ENCODE measurements at regions not wholly inside any gene's neighbourhood (a gene's known extent, or its start where the extent isn't known, plus 50 kb on each side); places are given as distances from the start of the nearest gene placed in this dataset.
"Not testable (repeated sequence)": the region's sequence is repeated elsewhere in the genome, so short reads cannot be mapped to it uniquely, and the experiment has no call there.

DNA sequence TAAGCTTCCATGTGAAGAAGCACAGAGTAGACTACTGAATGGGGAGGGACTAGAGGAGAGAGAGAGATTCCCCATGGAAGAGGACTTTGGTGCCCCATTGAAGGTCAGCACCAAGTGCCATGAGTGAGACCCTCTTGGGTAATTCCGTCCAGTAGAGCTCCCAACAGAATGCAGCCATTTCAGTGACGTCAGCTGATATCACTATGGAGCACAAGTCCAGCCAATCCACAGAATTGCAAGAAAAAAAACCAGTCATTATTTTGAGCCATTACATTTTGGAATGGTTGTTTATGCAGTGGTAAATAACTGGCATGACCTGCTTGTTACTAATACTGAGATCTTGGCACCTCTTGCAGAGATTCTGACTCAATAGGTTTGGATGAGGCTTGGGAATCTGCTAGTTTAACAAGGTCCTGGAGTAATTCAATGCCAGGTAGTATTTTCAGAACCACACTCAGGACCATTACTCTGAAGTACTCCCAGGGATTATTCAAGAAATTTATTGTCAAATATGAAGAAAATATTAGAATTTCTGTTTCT is 52.6 kb upstream of the SP8 start:
- POLR2A ChIA-PET = no interaction called here
- CTCF ChIA-PET = no interaction called here

DNA sequence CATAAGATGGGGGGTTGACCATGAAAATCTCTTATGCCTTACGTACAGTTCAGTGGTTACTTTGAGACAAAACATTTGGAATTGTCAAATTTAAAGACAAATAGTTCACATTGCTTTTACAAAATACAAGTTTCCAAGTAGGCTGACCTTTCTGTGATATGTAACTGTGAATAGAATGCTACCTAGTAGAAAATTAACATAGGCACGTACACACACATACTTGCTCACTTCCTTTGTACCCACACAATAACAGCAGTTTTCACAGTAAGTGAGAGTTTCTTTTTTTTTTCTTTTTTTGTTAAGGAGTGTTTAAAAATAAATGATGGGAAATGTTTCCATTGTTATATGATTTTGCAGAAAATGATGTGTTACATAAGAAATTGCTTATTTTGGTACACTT is 53.3 kb upstream of the SP8 start:
- CTCF ChIA-PET = no interaction called here

DNA sequence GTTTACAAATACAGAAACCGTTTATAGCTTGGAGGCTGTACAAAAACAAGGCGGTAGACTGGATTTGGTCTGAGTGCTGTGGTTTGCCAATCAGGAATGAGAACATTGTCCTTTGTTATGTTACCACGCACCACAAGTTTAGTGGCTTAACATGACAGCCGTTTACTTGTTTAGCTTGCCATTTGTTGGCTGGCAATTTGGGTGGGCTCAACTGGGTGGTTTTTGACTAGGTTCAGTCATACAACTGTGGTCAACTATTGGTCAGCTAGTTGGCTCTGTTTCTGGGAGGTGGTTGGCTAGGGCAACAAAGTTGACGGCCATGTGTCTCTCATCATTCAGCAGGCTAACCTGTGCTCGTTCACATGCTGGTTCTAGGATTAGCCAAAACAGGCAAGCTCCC is 60.1 kb upstream of the SP8 start:
- CTCF ChIA-PET = no interaction called here
- POLR2A ChIA-PET = no interaction called here

More for the DNA sequence above, 53.3 kb upstream of the SP8 start:
- POLR2A ChIA-PET = no interaction called here

DNA sequence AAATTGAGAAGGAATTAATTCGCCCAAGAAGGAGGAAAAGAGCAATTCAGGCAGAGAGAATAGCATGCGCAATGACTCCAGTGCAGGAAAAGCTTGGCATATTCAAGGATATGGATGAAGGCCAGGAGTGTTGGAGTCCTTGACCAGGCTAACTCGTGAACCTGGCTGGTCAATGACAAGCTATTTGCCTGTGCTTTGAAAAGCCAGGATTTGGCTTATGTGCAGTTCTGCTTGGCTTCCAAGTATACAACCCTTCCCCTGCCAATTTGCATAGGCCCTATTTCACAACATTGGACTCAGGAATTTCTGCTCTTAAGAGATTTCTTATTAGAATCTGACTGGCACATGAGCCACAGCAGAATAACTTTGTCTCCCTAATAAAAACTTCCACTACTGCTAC is 72.3 kb upstream of the SP8 start:
- CTCF ChIA-PET = no interaction called here
- POLR2A ChIA-PET = no interaction called here

DNA sequence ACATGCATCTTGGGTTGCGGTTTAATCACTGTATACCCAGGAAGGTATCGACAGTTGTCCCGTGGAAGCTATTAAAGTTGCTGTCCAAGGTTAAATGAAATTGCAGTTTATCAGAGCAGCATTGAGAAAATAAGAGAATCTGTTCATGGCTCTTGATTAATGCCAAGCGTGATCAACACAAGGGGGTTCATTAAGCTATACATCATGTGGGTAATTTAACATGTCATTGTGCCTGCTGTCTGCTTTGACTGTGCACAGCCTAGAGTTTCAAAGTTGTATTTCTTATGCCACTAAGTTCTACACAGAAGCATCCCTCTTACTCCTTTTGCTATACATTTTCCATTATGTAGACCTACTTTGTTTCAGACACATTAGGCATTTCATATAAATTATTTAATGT is 74.8 kb upstream of the SP8 start:
- POLR2A ChIA-PET = no interaction called here
- CTCF ChIA-PET = no interaction called here

DNA sequence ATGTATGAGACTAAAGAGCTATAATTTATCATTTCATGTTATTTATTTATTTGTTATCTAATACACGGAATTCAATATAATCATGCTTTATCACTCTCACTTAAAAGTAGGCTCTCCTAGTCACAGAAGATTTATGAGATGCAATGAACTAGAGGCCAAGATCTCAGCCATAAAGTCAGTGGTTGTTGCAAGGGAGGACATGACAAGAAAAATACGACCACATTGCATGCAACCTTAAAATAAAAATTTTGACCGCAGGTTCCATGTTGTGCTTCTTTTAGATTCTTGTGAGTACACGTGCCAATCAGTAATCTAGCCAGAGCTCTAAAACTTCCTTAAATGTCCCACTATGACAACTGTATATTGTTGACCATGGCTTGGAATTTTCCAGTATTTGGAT is 75.9 kb upstream of the SP8 start:
- ChIA-PET POLR2A (no interaction called here), CTCF (no interaction called here)

DNA sequence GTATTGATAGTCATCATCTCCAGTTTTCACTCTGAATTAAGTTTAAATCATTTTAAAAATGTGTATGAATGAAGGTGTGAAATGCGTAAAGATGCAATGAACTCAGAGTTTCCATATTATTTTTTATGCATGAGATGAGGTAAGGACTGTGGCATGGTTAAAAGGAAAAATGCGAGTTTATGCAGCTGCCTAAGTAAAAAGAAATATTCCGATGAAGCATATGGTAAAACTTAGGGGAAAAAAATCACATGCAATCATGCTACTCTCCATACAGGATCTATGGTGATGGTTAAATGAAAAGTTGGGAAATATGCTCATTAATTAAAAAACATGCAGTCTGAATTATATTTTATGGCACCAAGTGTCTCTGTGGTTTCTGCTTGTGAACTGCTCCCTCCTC is 77.5 kb upstream of the SP8 start:
- CTCF ChIA-PET = no interaction called here
- POLR2A ChIA-PET = no interaction called here

DNA sequence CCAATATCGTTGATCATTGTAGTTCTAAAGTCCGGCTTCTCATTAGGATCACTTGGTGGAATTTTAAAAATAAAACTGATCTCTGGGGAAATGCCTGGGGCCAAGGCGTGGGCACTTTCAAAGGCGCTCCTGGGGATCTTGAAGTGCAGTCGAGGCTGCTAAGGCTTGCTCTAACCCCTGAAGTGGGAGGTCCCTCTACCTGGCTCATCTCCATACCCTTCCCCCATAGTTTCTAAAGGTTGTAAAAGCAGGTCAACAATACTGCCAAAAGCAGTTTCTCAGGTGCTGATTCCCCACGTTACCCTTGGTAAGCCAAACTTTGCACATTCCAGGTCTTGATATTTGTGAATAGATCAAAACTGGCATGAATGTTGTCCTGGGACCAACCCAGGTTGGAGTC is 79.0 kb upstream of the SP8 start:
- POLR2A ChIA-PET = no interaction called here

DNA sequence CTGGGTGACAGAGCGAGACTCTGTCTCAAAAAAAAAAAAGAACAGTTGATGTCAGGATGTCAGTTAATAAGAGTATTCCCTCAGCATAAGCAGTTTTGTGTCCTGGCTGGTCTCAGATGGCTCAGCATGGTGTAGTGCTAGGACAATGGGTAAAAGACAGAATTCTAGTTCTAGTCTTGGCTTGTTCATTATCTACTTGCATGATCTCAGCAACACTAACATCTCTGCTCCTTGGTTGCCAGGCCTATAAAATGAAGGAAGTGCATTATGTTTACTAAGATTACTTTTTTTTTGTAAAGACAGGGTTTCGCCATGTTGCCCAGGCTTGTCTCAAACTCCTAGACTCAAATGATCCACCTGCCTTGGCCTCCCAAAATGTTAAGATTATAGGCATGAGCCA is 84.3 kb upstream of the SP8 start:
- ChIA-PET CTCF (no interaction called here), POLR2A (no interaction called here)

More for the DNA sequence above, 79.0 kb upstream of the SP8 start:
- CTCF ChIA-PET = no interaction called here

DNA sequence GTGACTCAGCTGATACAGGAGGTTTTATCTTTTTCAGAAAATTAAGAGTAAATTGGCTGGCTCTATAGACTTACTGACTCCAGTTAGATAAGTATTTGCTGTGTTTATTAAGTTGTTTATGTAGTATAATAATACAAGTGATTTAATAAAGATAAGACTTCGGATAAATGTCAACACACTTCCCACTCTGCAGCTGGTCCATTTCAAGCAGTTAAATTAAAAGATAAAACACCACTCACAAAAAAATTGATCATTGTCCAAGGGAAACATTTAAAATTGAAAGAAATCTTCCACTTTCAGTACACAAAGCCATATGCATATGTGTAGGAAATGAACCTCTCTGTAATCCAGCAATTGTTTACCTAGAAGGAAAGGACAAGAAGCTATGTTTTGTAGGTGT is 106.1 kb upstream of the SP8 start:
- POLR2A ChIA-PET = no interaction called here
- CTCF ChIA-PET = no interaction called here

DNA sequence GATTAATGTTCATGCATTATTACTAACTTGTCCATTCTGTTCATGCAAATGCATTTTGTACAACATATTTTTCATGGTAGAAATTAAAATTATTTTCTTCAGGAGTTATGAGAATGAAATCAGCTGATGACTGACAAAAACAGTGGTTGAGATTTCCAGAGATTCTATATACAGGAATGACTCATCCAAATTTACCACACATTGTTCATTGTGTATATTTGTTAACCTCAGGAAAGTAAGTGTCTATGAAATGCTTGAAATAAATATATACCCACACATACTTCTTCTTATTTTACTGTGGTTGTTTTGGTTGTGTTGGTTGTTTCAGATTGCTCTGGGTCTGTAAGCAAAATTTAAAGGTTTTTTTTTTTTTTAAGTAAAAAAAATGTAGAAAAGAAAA is 108.1 kb upstream of the SP8 start:
- ChIA-PET CTCF (no interaction called here), POLR2A (no interaction called here)

DNA sequence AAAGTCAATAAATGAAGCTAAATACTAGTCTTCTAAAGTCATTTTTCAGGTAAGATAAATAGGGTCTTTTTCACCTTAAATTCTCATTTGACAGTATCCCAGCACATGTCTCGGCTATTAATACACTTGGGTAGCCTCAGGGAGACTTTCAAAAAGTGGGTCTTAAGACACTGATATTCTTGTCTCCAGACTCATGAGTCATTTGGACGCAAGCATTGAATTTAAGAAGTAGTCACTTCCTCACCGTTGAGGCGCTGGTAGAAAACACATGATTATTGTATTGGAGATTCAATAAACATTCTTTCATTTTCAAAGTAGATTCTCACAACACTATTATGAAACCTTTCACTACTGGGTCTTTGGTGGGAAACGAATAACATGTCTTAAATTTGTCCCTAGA is 108.9 kb upstream of the SP8 start:
- ChIA-PET POLR2A (no interaction called here), CTCF (no interaction called here)

DNA sequence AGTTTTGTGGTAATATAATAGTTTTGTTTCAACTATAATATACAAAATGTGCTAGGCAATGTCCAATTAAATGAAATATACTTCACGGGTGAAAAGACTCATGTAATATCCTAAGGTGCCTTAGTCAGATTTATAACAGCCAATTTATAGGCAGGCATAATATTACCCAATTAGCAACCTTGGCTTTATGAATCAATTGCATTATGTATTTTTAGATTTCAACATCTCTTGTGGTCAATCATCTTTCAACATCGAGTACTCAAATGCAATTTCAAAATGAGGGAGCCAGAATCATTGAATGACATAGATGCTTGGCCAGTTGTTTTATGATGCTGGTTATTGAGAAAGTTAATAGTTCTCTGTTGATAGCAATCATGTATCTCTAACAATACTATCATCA is 110.3 kb upstream of the SP8 start:
- POLR2A ChIA-PET = no interaction called here

DNA sequence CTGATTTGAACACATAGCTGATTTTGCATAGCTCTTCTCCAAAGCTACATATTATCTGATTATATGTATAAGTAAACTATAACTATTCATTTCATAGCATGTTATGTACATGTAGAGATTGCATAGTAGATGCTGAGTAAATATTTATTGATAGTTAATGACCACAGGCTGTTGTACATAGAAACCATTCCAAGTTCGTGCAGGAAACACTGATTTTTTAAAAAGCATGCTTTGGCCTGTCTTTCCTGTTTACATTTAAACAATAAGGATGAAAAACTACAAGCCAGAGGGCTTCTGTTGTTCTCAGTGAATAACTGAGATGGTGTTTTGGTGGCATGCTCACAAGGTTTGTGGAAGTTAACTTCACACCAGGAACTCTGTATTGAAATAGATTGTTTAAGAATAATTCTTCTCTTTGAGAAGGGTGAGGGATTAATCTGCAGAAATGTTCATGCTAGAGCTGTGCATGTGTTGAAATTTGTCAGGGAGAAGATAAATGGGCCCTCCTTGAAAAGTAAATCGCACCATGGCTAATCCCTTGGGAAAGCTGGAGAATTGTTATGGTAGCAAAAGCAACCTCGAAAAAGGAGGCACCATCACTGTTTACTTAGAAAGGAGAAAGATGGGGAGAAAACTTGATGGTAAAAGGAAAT is 120.2 kb upstream of the SP8 start:
- CTCF ChIA-PET = no interaction called here
- POLR2A ChIA-PET = no interaction called here

More for the DNA sequence above, 110.3 kb upstream of the SP8 start:
- CTCF ChIA-PET = no interaction called here

DNA sequence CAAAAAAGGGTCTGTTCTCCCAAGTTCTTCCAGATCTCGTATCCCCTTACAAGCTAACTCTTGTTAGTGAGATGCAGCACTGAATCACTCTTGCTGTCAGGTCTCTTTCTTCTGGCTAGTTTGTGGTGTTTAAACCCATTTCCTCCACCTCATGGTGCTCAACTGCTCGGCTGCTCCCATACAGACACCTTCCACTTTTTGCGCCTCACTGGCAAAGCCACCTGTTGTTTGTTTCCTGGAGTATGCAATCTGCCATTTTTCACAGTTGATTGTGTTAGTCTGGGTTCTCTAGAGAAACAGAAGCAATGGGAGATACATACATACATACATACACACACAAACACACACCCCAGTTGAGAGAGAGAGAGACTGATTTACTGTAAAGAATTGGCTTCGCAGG is 124.4 kb upstream of the SP8 start:
- POLR2A ChIA-PET = no interaction called here
- CTCF ChIA-PET = no interaction called here

DNA sequence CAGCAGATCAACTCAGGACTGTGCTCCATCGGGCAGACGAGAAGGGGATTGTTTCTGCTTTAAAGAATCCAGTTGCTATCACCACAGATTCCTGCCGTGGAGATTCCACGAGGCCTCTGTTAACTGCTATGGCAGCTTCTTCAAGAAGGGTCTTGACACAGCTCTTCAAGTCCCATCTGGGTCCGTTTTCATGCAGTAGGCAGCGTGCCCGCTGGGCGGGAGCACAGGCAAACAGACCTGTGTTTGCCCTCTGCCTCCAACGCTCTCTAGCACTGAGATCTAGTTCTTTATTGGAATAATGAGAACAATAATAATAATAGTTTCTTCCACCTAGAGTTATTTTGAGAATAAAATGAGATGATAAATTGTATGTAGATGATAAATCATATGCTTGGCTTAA is 127.2 kb upstream of the SP8 start:
- CTCF ChIA-PET = no interaction called here
- POLR2A ChIA-PET = no interaction called here

DNA sequence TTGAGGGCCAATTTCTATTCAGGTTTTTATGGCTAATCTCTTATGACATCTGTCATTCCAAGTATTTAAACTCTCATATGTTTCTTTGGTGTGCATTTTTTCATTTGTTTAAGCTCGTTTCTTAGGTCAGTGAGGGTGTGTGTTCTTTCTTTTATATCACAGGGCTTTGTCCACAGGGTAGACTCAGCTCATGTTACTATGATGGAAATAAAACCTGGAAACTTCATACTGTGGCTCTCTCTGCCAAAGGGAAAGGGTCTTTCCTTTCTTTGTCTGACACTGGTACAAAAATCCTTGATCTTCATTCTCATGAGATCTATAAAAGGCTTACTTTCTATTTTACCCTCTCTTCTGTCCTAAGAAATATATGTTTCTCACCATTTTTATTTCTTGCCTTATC is 129.6 kb upstream of the SP8 start:
- ChIA-PET CTCF (no interaction called here), POLR2A (no interaction called here)

DNA sequence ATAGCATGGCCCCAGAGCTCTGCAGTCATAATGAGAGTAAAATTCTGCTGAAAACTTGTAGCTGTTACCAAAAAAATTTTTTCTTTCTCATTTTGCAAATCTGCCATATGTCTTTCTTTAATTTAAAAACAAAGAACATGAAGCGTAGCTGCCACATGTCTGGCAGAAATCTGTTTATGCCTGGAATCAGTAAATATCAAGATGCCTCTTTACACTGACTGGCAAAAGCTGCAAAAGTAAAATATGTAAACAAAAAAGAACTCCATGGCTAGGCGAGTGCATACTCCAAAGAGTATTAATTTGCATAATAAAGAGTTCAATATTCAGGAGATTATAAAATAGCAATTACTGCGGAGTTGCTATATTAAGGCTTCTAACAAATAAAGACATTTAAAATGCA is 130.9 kb upstream of the SP8 start:
- ChIA-PET CTCF (no interaction called here), POLR2A (no interaction called here)

DNA sequence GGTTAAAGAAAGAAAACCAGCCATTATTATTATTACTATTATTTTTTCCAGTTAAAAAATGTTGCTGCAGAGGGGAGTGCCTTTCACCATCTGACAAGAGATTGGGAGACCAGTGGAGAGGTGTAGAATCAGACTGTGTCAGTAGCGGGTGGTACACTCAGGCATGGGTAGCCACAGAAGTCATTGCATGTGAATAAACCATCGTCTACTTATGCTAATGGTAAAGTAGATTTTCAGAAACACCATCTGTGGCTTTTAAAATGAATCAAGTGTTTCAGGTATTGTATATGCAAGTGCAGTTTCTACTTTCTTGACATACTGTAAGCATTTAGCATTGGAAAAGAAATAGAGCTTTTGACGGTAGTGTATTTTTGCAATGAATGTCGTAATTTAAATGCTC is 131.5 kb upstream of the SP8 start:
- POLR2A ChIA-PET = no interaction called here
- CTCF ChIA-PET = no interaction called here

DNA sequence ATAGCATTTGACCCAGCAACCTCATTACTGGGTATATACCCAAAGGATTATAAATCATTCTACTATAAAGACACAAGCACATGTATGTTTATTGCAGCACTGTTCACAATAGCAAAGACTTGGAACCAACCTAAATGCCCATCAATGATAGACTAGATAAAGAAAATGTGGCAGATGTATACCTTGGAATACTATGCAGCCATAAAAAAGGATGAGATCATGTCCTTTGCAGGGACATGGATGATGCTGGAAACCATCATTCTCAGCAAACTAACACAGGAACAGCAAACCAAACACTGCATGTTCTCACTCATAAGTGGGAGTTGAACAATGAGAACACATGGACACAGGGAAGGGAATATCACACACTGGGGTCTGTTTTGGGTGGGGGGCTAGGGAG is 140.5 kb upstream of the SP8 start:
- CTCF ChIA-PET, POLR2A ChIA-PET: not testable (repeated sequence)

DNA sequence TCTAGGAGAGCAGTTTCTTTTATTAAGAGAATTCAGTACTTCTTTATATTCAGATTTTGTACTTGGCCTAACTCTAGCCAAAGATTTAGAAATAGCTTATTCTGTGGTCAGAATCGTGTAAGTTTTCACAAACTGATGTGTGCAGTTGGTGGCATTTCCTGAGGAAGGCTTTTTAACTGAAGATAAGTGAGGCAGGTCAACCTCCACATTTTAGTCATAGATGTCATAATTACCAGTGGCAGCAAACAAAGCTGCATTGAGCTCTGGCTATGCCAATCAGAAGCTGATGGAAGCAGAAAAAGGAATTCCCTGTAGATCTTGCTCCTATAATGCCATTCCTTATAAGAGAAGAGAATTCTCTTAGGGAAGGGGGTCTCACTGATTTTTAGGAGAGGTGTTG is 141.3 kb upstream of the SP8 start:
- ChIA-PET CTCF (no interaction called here), POLR2A (no interaction called here)

DNA sequence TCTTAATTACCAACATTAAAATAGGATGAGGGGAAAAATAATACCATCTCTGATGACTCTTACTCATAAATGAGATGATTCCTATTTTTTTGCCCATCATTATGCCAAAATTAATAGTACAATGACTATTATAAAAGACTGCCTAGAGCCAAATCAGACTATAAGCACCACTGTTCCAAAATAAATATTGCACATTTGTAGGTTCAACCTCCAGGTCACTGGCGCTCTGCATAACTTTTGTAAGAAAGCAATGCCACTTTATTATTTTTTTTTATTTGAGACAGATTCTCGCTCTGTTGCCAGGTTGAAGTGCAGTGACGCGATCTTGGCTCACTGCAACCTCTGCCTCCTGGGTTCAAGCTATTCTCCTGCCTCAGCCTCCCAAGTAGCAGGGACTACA is 142.5 kb upstream of the SP8 start:
- CTCF ChIA-PET = no interaction called here
- POLR2A ChIA-PET = no interaction called here

DNA sequence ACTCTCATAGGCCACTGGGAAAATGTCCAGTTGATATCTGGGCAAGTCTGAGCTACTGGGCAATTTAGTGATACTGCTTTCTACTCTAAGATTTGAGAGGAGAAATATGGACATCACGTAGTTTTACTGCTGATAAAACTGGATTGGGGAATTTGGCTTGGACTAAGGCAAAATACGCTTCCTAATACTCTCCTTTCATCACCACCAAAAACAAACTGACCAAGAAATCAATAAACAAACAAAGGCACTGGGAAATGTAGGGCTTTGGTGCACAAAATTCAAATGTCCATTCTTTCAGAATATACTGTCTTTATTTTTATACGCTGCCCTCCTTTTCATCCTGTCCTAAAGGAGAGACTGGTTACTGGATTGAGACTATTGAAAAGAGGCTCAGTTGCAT is 145.1 kb upstream of the SP8 start:
- ChIA-PET POLR2A (no interaction called here), CTCF (interaction anchor here (1.0 kb wide), 1 partner anchor 11 kb away, joined by 3 read pairs; no protein-coding TSS in a partner anchor)

Data from activated CD8-positive, alpha-beta memory T cell treated with anti-CD3 and anti-CD28 coated beads for 36 hours (primary cell).